ENCODE measurements at regions not wholly inside any gene's neighbourhood (a gene's known extent, or its start where the extent isn't known, plus 50 kb on each side); places are given as distances from the start of the nearest gene placed in this dataset.

DNA sequence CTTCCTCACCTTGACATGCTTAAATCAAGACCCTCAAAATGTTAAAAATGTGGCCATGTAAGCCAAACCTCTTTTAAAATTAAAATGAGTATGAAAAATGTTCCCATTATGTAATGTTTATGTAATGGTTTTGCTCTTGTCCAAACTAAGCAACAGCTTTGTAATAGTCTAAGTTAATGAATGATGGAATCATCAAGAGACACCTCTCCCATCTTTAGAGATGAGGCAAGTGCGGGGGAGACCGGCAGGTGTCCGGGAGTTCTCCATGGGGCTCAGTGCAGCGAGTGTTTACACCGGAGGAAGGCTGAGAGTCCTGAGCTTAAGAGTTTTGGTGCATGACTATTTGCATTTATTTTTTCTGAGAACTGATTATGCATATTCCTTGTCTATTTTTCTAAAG, 384.9 kb upstream of the RNF32 start:
- no peak overlapping the region for H2BK120ac ChIP-seq (ENCODE audit: low read depth, low read length)
- no peak overlapping the region for H2AK9ac ChIP-seq (replicated peaks; ENCODE audit: low read depth, low read length, poor library complexity)
- no peak overlapping the region for H3K18ac ChIP-seq (ENCODE audit: low read depth, low read length)
- no peak overlapping the region for H3K4me3 ChIP-seq (ENCODE audit: insufficient read depth, low read depth, low read length)
- intact Hi-C loops (cut with micrococcal nuclease) (no loop called here), dilution Hi-C loops (cut with HindIII; ENCODE audit: low sequenced_read_pairs, unreplicated experiment) (no loop called here), in situ Hi-C loops (cut with MboI; ENCODE audit: low sequenced_read_pairs) (no loop called here)
- WGBS, 2 experiments (ENCODE audit: extremely low coverage in 2 of 2, insufficient read length in 1 of 2) = no CpG with 5 or more reads among the region's 5 CpGs
- TF ChIP-seq RCOR1 (IDR thresholded peaks at IDR 0.05; ENCODE audit: insufficient replicate concordance, low read length) (no peak), MAZ (IDR thresholded peaks at IDR 0.05; ENCODE audit: borderline replicate concordance, low read depth, low read length) (no peak), POLR2A (IDR thresholded peaks at IDR 0.05; ENCODE audit: low read depth, low read length) (no peak), BHLHE40 (IDR thresholded peaks at IDR 0.05; ENCODE audit: low read depth, low read length) (no peak), NFE2L2 (IDR thresholded peaks at IDR 0.05; ENCODE audit: low read depth, low read length) (no peak), RFX5 (IDR thresholded peaks at IDR 0.05; ENCODE audit: low read depth, low read length) (no peak)
- TF ChIP-seq, protein P1, sequence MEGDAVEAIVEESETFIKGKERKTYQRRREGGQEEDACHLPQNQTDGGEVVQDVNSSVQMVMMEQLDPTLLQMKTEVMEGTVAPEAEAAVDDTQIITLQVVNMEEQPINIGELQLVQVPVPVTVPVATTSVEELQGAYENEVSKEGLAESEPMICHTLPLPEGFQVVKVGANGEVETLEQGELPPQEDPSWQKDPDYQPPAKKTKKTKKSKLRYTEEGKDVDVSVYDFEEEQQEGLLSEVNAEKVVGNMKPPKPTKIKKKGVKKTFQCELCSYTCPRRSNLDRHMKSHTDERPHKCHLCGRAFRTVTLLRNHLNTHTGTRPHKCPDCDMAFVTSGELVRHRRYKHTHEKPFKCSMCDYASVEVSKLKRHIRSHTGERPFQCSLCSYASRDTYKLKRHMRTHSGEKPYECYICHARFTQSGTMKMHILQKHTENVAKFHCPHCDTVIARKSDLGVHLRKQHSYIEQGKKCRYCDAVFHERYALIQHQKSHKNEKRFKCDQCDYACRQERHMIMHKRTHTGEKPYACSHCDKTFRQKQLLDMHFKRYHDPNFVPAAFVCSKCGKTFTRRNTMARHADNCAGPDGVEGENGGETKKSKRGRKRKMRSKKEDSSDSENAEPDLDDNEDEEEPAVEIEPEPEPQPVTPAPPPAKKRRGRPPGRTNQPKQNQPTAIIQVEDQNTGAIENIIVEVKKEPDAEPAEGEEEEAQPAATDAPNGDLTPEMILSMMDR (conservative IDR thresholded peaks at IDR 0.05; ENCODE audit: low read depth, low read length) = no peak
- H4K8ac ChIP-seq (ENCODE audit: low read depth in 2 of 2, low read length in 2 of 2) = no peak overlapping the region
- H3K14ac ChIP-seq (replicated peaks; ENCODE audit: low read depth, low read length) = no peak overlapping the region
- no TSS peak for BruUV-seq (replicated peaks)
- H2AFZ ChIP-seq (replicated peaks; ENCODE audit: low read length, poor library complexity) = no peak overlapping the region
- H3K36me3 ChIP-seq (ENCODE audit: control insufficient read depth, insufficient read depth, low read length) = no peaks in the 10 kb centered on the region
- no peak overlapping the region for H2BK20ac ChIP-seq (ENCODE audit: low read depth, low read length)
- H3K4me1 ChIP-seq (ENCODE audit: control insufficient read depth, insufficient read depth, low read length) = no peaks in the 10 kb centered on the region
- H4K20me1 ChIP-seq (ENCODE audit: insufficient read depth, low read length) = no peaks in the 10 kb centered on the region
- no peak overlapping the region for H3K23ac ChIP-seq (ENCODE audit: low read depth, low read length)
- DNase-seq (no peak), ATAC-seq (ENCODE audit: low read depth) (no peak)
- no peaks in the 10 kb centered on the region for H3K79me1 ChIP-seq (ENCODE audit: low read depth in 1 of 2, low read length in 2 of 2)
- no peak overlapping the region for H3K9ac ChIP-seq (ENCODE audit: low read depth, low read length)
- H3K9me1 ChIP-seq (ENCODE audit: insufficient read depth, low read length) = no peaks in the 10 kb centered on the region
- no peak overlapping the region for H3K27ac ChIP-seq (ENCODE audit: insufficient read depth, low read length)
- H2BK5ac ChIP-seq (ENCODE audit: low read depth, low read length, poor library complexity, severe bottlenecking) = no peak overlapping the region
- no peak overlapping the region for H4K91ac ChIP-seq (ENCODE audit: insufficient read depth, low read depth, low read length)
- no peak overlapping the region for H3K56ac ChIP-seq (ENCODE audit: extremely low read depth, insufficient read depth, low read length)
- POLR2A ChIA-PET (ENCODE audit: unreplicated experiment) = no interaction called here
- H2BK15ac ChIP-seq (ENCODE audit: low read depth, low read length) = no peak overlapping the region
- no peak overlapping the region for H3K4ac ChIP-seq (ENCODE audit: low read depth, low read length)
- no peak overlapping the region for H3K4me2 ChIP-seq (ENCODE audit: low read depth, low read length)
- H2AK5ac ChIP-seq (ENCODE audit: low read depth, low read length) = no peak overlapping the region
- no peaks in the 10 kb centered on the region for H3K27me3 ChIP-seq (ENCODE audit: control insufficient read depth, insufficient read depth, low read length)
- CTCF ChIA-PET = no interaction called here
- H3K9me3 ChIP-seq (ENCODE audit: control insufficient read depth, insufficient read depth, low read length) = peaks cover 26% of the 10 kb centered on the region
- no peak overlapping the region for H4K5ac ChIP-seq (ENCODE audit: low read depth, low read length)
